SK-N-MC (cell line): ENCODE measurements at regions not wholly inside any gene's neighbourhood (a gene's known extent, or its start where the extent isn't known, plus 50 kb on each side); places are given as distances from the start of the nearest gene placed in this dataset.

Experiments
- EZH2 ChIP-seq: fragments of 200-600 bp; sonication (generic); IDR thresholded peaks from one replicate; pipeline ENCODE4 v1.6.1; 2017; ENCODE audit warnings: antibody characterized with exemption
- POLR2AphosphoS5 ChIP-seq: IDR thresholded peaks from 2 replicates; pipeline ENCODE4 v1.6.1; 2012; ENCODE audit warnings: mild to moderate bottlenecking, low read depth, low read length, borderline replicate concordance

GRCh38 chr18:73991570-73991969, 156.1 kb downstream of the FBXO15 start:
- TF ChIP-seq EZH2: no peak
- no peak for TF ChIP-seq POLR2AphosphoS5
